Astrocyte (in vitro differentiated cells and primary cell): ENCODE measurements at regions not wholly inside any gene's neighbourhood (a gene's known extent, or its start where the extent isn't known, plus 50 kb on each side); places are given as distances from the start of the nearest gene placed in this dataset.
A peak's percentile ranks its signal among the peaks of the same experiment; 100 is the strongest.

ENCODE experiments used
- DNase-seq: peaks from one replicate; pipeline ENCODE4 v3.0.0-alpha.2; 2010; ENCODE audit warnings: low read depth
- FAIRE-seq: peaks from 2 replicates; lab custom pipeline; 2011; peaks lifted over from hg19 to GRCh38; lab: Jason Lieb, UNC
- H2AFZ ChIP-seq: 2 replicates; pipeline ENCODE4 v1.6.0; 2012; ENCODE audit warnings: low read depth, low read length, inconsistent platforms
- H3K27ac ChIP-seq: 2 replicates; pipeline ENCODE4 v1.5.1; 2011; ENCODE audit warnings: low read depth, low read length, inconsistent platforms
- H3K27me3 ChIP-seq: 2 replicates; pipeline ENCODE4 v1.6.0; 2011; ENCODE audit warnings: low read length, inconsistent platforms; ENCODE audit not compliant: insufficient read depth
- H3K36me3 ChIP-seq: 2 replicates; pipeline ENCODE4 v1.5.1; 2011; ENCODE audit warnings: low read length, inconsistent platforms; ENCODE audit not compliant: insufficient read depth
- H3K4me1 ChIP-seq: 2 replicates; pipeline ENCODE4 v1.5.1; 2011; ENCODE audit warnings: low read length, inconsistent platforms; ENCODE audit not compliant: insufficient read depth
- H3K4me2 ChIP-seq: 2 replicates; pipeline ENCODE4 v1.6.0; 2012; ENCODE audit warnings: low read length, inconsistent platforms
- H3K4me3 ChIP-seq: 2 replicates; pipeline ENCODE4 v1.5.1; 2011; ENCODE audit warnings: low read depth, mild to moderate bottlenecking, low read length, inconsistent platforms; ENCODE audit not compliant: insufficient read depth
- H3K79me2 ChIP-seq: 2 replicates; pipeline ENCODE4 v1.6.0; 2012; ENCODE audit warnings: mild to moderate bottlenecking, low read length, inconsistent platforms; ENCODE audit not compliant: insufficient read depth
- H3K9ac ChIP-seq: 2 replicates; pipeline ENCODE4 v1.6.0; 2012; ENCODE audit warnings: mild to moderate bottlenecking, low read length, inconsistent platforms
- H3K9me3 ChIP-seq: 2 replicates; pipeline ENCODE4 v1.5.1; 2012; ENCODE audit warnings: low read depth, mild to moderate bottlenecking, low read length, inconsistent platforms; ENCODE audit not compliant: insufficient read depth
- H4K20me1 ChIP-seq: 2 replicates; pipeline ENCODE4 v1.6.0; 2012; ENCODE audit warnings: low read length, inconsistent platforms; ENCODE audit not compliant: insufficient read depth
- H3K27ac Mint-ChIP-seq: one replicate; pipeline ENCODE4 v1.8.0; 2021; ENCODE audit warnings: mild to moderate bottlenecking, mixed read lengths; ENCODE audit not compliant: unreplicated experiment
- H3K27me3 Mint-ChIP-seq: one replicate; pipeline ENCODE4 v1.8.0; 2021; ENCODE audit warnings: low read depth, mixed read lengths; ENCODE audit not compliant: unreplicated experiment
- H3K36me3 Mint-ChIP-seq: one replicate; pipeline ENCODE4 v1.8.0; 2021; ENCODE audit warnings: low read depth, mixed read lengths; ENCODE audit not compliant: unreplicated experiment
- H3K4me1 Mint-ChIP-seq: one replicate; pipeline ENCODE4 v1.8.0; 2021; ENCODE audit warnings: low read depth, mixed read lengths; ENCODE audit not compliant: unreplicated experiment
- H3K4me3 Mint-ChIP-seq: one replicate; pipeline ENCODE4 v1.8.0; 2021; ENCODE audit warnings: mild to moderate bottlenecking, moderate library complexity, mixed read lengths; ENCODE audit not compliant: unreplicated experiment
- H3K9me3 Mint-ChIP-seq: one replicate; pipeline ENCODE4 v1.8.0; 2021; ENCODE audit warnings: mild to moderate bottlenecking, mixed read lengths; ENCODE audit not compliant: unreplicated experiment
- EZH2 ChIP-seq: IDR thresholded peaks from 2 replicates; pipeline ENCODE4 v1.6.1; 2012; ENCODE audit warnings: mild to moderate bottlenecking, low read length, inconsistent platforms; ENCODE audit not compliant: insufficient read depth
- TF ChIP-seq, protein P1 (sequence below): IDR thresholded peaks from 2 replicates; pipeline ENCODE4 v1.5.1; 2011; ENCODE audit warnings: low read depth, mild to moderate bottlenecking, inconsistent platforms, low read length, moderate library complexity; ENCODE audit not compliant: insufficient read depth

DNA sequence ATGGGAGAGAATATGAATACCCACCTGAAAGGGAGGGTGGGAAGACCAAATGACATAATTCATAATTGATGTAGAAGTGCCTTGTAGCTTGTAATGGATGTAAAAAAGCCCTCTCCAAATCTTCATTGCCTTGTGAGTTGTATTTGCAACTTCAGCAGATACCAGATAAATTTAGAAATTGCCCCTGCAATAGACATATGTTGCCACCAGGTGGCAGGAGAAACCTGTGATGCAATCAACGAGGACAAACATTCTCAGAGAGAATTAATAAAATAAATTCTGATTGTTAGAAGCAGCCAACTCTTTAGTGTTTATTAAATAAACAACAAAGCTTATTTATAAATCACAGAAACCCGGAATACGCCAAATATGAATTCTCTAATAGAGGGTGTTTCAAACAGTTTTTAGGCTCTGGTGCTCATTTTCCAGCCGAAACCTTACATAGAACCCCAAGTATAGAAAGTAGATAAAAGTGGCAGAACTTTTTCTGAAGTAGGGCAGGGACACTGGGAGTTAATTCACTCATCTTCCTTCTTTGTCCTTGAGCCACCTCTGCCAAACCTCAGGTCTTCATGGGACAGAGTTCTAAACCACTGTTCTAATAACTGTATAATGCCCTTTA, 147.8 kb downstream of the TMEM38B start:
- H3K27ac ChIP-seq = no peak overlapping the region
- H3K79me2 ChIP-seq = no peaks in the 10 kb centered on the region
- H2AFZ ChIP-seq = no peak overlapping the region
- H3K9me3 Mint-ChIP-seq = peaks cover 2% of the 10 kb centered on the region
- FAIRE-seq (no peak), DNase-seq (peak; percentile 2)
- no peak overlapping the region for H3K9ac ChIP-seq
- no peaks in the 10 kb centered on the region for H3K36me3 ChIP-seq
- no peaks in the 10 kb centered on the region for H3K9me3 ChIP-seq
- H3K4me3 ChIP-seq = no peak overlapping the region
- no peaks in the 10 kb centered on the region for H4K20me1 ChIP-seq
- TF ChIP-seq EZH2 = no peak
- TF ChIP-seq, protein P1, sequence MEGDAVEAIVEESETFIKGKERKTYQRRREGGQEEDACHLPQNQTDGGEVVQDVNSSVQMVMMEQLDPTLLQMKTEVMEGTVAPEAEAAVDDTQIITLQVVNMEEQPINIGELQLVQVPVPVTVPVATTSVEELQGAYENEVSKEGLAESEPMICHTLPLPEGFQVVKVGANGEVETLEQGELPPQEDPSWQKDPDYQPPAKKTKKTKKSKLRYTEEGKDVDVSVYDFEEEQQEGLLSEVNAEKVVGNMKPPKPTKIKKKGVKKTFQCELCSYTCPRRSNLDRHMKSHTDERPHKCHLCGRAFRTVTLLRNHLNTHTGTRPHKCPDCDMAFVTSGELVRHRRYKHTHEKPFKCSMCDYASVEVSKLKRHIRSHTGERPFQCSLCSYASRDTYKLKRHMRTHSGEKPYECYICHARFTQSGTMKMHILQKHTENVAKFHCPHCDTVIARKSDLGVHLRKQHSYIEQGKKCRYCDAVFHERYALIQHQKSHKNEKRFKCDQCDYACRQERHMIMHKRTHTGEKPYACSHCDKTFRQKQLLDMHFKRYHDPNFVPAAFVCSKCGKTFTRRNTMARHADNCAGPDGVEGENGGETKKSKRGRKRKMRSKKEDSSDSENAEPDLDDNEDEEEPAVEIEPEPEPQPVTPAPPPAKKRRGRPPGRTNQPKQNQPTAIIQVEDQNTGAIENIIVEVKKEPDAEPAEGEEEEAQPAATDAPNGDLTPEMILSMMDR = peak; percentile 93
- H3K27me3 Mint-ChIP-seq = peaks cover 10% of the 10 kb centered on the region
- no peak overlapping the region for H3K27ac Mint-ChIP-seq
- no peaks in the 10 kb centered on the region for H3K4me1 ChIP-seq
- H3K4me1 Mint-ChIP-seq = no peaks in the 10 kb centered on the region
- no peak overlapping the region for H3K4me3 Mint-ChIP-seq
- H3K4me2 ChIP-seq = no peak overlapping the region
- H3K36me3 Mint-ChIP-seq = no peaks in the 10 kb centered on the region
- H3K27me3 ChIP-seq = peaks cover 3% of the 10 kb centered on the region

DNA sequence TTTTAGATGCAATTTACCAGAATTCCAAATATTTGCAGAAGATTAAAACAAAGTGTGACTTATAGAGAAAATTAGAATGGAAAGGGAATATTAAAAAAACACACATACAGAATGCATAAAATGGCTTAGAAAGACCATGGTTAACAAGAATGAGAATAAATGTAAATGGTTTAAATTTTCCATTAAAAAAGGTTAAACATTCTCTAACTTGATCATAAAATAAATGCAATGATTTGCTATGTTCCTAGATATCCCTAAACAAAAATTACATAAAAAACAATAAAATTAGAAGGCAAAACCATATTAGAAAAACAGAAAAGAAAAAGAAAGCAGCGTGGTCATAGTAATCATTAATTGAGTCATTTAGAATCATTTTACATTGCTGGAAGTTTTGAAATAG, 152.5 kb downstream of the TMEM38B start:
- H2AFZ ChIP-seq = no peak overlapping the region
- Mint-ChIP-seq H3K36me3 (peaks cover 3% of the 10 kb centered on the region), H3K4me3 (no peak overlapping the region), H3K4me1 (no peaks in the 10 kb centered on the region), H3K27ac (no peak overlapping the region), H3K9me3 (no peaks in the 10 kb centered on the region), H3K27me3 (no peaks in the 10 kb centered on the region)
- no peak overlapping the region for H3K9ac ChIP-seq
- H3K79me2 ChIP-seq = no peaks in the 10 kb centered on the region
- H3K4me3 ChIP-seq = no peak overlapping the region
- FAIRE-seq (no peak), DNase-seq (no peak)
- H3K4me1 ChIP-seq = no peaks in the 10 kb centered on the region
- TF ChIP-seq, protein P1 = no peak
- TF ChIP-seq EZH2 = no peak
- peaks cover 2% of the 10 kb centered on the region for H3K9me3 ChIP-seq
- H3K4me2 ChIP-seq = no peak overlapping the region
- no peak overlapping the region for H3K27ac ChIP-seq
- no peaks in the 10 kb centered on the region for H3K27me3 ChIP-seq
- H4K20me1 ChIP-seq = no peaks in the 10 kb centered on the region
- H3K36me3 ChIP-seq = no peaks in the 10 kb centered on the region

DNA sequence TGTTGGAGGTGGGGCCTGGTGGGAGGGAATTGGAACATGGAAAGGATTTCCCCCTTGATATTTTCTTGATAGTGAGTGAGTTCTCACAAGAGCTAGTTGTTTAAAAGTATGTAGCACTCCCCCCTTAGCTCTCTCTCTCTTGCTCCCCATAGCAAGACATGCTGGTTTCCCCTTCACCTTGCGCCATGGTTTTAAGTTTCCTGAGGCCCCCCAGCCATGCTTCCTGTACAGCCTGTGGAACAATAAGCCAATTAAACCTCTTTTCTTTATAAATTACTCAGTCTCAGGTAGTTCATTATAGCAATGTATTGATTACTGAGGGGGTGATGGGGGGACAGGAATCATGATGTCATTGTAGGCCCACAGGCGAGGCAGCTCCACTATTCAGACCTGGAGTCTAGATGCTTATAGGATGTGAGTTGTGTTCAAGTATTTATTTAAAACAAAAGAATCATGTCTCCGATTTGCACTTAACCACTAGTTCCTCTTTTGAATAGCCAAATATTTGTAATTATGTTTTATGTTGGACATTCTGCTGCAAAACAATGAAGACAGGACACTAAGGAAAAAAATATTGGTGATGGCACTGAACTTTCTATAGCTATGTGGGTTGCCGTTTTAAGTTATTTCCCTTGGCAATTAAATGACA, 156.6 kb downstream of the TMEM38B start:
- DNase-seq = no peak
- Histone ChIP-seq H3K27me3 (no peaks in the 10 kb centered on the region), H3K4me1 (no peaks in the 10 kb centered on the region), H3K9me3 (peaks cover 2% of the 10 kb centered on the region), H3K79me2 (no peaks in the 10 kb centered on the region), H3K9ac (no peak overlapping the region), H3K4me3 (no peak overlapping the region), H3K27ac (no peak overlapping the region), H3K36me3 (no peaks in the 10 kb centered on the region), H2AFZ (no peak overlapping the region), H3K4me2 (no peak overlapping the region), H4K20me1 (no peaks in the 10 kb centered on the region)
- TF ChIP-seq, protein P1 = no peak
- no peak for TF ChIP-seq EZH2
- Mint-ChIP-seq H3K27me3 (no peaks in the 10 kb centered on the region), H3K4me3 (no peak overlapping the region), H3K27ac (no peak overlapping the region), H3K36me3 (peaks cover 3% of the 10 kb centered on the region), H3K4me1 (no peaks in the 10 kb centered on the region), H3K9me3 (peaks cover 3% of the 10 kb centered on the region)
- no peak for FAIRE-seq
